Activated CD4-positive, alpha-beta T cell treated with anti-CD3 and anti-CD28 coated beads, Interleukin-2, amount 10 ng/mL, durations not matched to agents 7 days and 5 days (primary cell): ENCODE measurements at regions not wholly inside any gene's neighbourhood (a gene's known extent, or its start where the extent isn't known, plus 50 kb on each side); places are given as distances from the start of the nearest gene placed in this dataset.
"Not testable (repeated sequence)": the region's sequence is repeated elsewhere in the genome, so short reads cannot be mapped to it uniquely, and the experiment has no call there.

Experiments used
- CTCF ChIA-PET: fragments of 350-600 bp; sonication (Branson Sonifier 250); formaldehyde crosslinking; loops from one replicate; lab custom pipeline; 2021; ENCODE audit warnings: antibody characterized with exemption; lab: Charles Lee
- POLR2A ChIA-PET: fragments of 350-600 bp; sonication (Branson Sonifier 250); formaldehyde crosslinking; loops from one replicate; lab custom pipeline; 2021; ENCODE audit warnings: antibody characterized with exemption; lab: Charles Lee
- DNase-seq: peaks from one replicate; pipeline ENCODE4 v3.0.0-alpha.2; 2020
- H3K27ac Mint-ChIP-seq: one replicate; pipeline ENCODE4 v1.8.0; 2021; ENCODE audit warnings: mild to moderate bottlenecking, moderate library complexity, mixed read lengths
- H3K27me3 Mint-ChIP-seq: one replicate; pipeline ENCODE4 v1.8.0; 2021; ENCODE audit warnings: mixed read lengths
- H3K36me3 Mint-ChIP-seq: one replicate; pipeline ENCODE4 v1.8.0; 2021; ENCODE audit warnings: low read depth, mixed read lengths
- H3K4me1 Mint-ChIP-seq: one replicate; pipeline ENCODE4 v1.8.0; 2021; ENCODE audit warnings: mixed read lengths
- H3K4me3 Mint-ChIP-seq: one replicate; pipeline ENCODE4 v1.8.0; 2021; ENCODE audit warnings: mild to moderate bottlenecking, moderate library complexity, mixed read lengths
- H3K9me3 Mint-ChIP-seq: one replicate; pipeline ENCODE4 v1.8.0; 2021; ENCODE audit warnings: mixed read lengths

- ChIA-PET CTCF (no interaction called here), POLR2A (no interaction called here)
- no peaks in the 10 kb centered on the region for H3K36me3 Mint-ChIP-seq
- no peaks in the 10 kb centered on the region for H3K27me3 Mint-ChIP-seq
- H3K27ac Mint-ChIP-seq: no peak overlapping the region
- no peak overlapping the region for H3K4me3 Mint-ChIP-seq
- DNase-seq: no peak
- no peaks in the 10 kb centered on the region for H3K4me1 Mint-ChIP-seq
- peaks cover 2% of the 10 kb centered on the region for H3K9me3 Mint-ChIP-seq
Measured at GRCh38 chr2:57399057-57399456, 647.5 kb upstream of the VRK2 start.

DNA sequence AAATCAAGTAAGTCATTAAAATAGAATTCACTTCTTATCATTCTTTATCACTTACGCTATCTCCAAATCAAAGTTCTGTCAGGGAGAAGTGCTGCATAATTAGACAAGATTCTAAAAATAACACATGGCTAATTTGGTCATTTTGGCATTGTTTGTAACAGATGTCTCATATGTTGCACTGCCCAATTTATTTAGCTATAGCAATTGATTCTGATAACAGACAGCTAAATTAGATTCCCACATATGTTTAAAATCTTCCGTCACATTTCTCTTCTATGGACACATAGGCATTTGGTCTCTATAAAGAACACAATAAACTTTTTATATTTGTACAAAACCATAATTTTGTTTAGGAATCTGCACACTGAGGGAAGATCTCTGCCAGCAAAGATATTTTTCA, 644.5 kb upstream of the VRK2 start:
- ChIA-PET POLR2A (no interaction called here), CTCF (no interaction called here)
- H3K27ac Mint-ChIP-seq: no peak overlapping the region
- H3K4me3 Mint-ChIP-seq: no peak overlapping the region
- no peaks in the 10 kb centered on the region for H3K9me3 Mint-ChIP-seq
- no peak for DNase-seq
- H3K27me3 Mint-ChIP-seq: no peaks in the 10 kb centered on the region
- H3K4me1 Mint-ChIP-seq: no peaks in the 10 kb centered on the region
- H3K36me3 Mint-ChIP-seq: no peaks in the 10 kb centered on the region

DNA sequence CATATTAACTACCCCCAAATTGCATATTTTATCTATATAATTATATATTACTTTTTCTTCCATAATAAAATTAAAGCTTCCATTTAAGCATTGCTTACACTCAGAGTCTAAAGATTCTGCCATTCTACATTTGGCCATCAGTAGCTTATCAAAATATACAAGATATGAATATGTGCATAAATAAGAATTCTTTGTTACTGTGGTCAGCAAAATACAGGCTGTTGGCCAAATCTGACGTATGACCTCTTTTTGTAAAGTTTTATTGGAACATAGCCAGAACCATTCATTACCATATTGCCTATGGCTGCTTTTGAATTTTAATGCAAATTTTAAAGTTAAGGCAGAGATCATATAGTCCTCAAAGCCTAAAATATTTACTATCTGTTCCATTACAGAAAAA, 643.9 kb upstream of the VRK2 start:
- Mint-ChIP-seq H3K4me1 (no peaks in the 10 kb centered on the region), H3K36me3 (no peaks in the 10 kb centered on the region), H3K27me3 (no peaks in the 10 kb centered on the region), H3K9me3 (no peaks in the 10 kb centered on the region), H3K4me3 (no peak overlapping the region), H3K27ac (no peak overlapping the region)
- ChIA-PET POLR2A (no interaction called here), CTCF (no interaction called here)
- no peak for DNase-seq

GRCh38 chr2:57407772-57408201, 638.8 kb upstream of the VRK2 start:
- Mint-ChIP-seq H3K36me3 (no peaks in the 10 kb centered on the region), H3K4me1 (no peaks in the 10 kb centered on the region), H3K4me3 (no peak overlapping the region), H3K27me3 (no peaks in the 10 kb centered on the region), H3K9me3 (peaks cover 4% of the 10 kb centered on the region), H3K27ac (no peak overlapping the region)
- DNase-seq: no peak
- ChIA-PET CTCF (no interaction called here), POLR2A (no interaction called here)

DNA sequence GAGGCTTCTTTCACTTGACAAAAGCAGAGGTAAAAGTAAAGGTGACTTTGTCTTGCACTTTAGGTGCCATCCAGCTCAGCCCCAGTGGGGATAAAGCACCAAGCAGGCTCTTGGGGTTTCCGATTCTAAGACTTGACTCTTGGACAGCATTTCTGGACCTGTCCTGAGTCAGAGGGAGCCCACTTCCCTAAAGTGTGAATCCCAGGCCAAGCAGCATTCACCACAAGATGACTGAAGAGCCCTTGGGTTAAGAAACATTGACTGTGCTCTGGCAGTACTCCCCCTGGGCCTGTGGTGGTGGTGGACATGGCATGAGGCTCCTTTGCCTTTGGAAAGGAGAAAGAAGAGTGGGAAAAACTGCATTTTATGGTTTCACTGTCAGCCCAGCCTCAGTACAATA, 638.0 kb upstream of the VRK2 start:
- peaks cover 4% of the 10 kb centered on the region for H3K9me3 Mint-ChIP-seq
- POLR2A ChIA-PET: no interaction called here
- no peak for DNase-seq
- H3K36me3 Mint-ChIP-seq: no peaks in the 10 kb centered on the region
- no peaks in the 10 kb centered on the region for H3K4me1 Mint-ChIP-seq
- CTCF ChIA-PET: no interaction called here
- H3K4me3 Mint-ChIP-seq: no peak overlapping the region
- H3K27ac Mint-ChIP-seq: no peak overlapping the region
- H3K27me3 Mint-ChIP-seq: no peaks in the 10 kb centered on the region

GRCh38 chr2:57417007-57417406, 629.6 kb upstream of the VRK2 start:
- Mint-ChIP-seq H3K4me3 (no peak overlapping the region), H3K27ac (no peak overlapping the region), H3K9me3 (peaks cover 7% of the 10 kb centered on the region), H3K27me3 (no peaks in the 10 kb centered on the region), H3K4me1 (no peaks in the 10 kb centered on the region), H3K36me3 (no peaks in the 10 kb centered on the region)
- no peak for DNase-seq
- ChIA-PET POLR2A (no interaction called here), CTCF (no interaction called here)

DNA sequence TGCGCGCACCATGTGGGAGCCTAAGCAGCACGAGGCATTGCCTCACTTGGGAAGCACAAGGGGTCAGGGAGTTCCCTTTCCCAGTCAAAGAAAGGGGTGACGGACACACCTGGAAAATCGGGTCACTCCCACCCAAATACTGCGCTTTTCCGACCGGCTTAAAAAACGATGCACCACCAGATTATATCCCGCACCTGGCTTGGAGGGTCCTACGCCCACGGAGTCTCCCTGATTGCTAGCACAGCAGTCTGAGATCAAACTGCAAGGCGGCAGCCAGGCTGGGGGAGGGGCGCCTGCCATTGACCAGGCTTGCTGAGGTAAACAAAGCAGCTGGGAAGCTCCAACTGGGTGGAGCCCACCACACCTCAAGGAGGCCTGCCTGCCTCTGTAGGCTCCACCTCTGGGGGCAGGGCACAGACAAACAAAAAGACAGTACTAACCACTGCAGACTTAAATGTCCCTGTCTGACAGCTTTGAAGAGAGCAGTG, 627.7 kb upstream of the VRK2 start:
- H3K4me1 Mint-ChIP-seq, CTCF ChIA-PET, H3K36me3 Mint-ChIP-seq, H3K27me3 Mint-ChIP-seq, H3K27ac Mint-ChIP-seq, H3K4me3 Mint-ChIP-seq, POLR2A ChIA-PET, H3K9me3 Mint-ChIP-seq, DNase-seq: not testable (repeated sequence)

GRCh38 chr2:57429831-57430230, 616.8 kb upstream of the VRK2 start:
- no peaks in the 10 kb centered on the region for H3K36me3 Mint-ChIP-seq
- no peaks in the 10 kb centered on the region for H3K27me3 Mint-ChIP-seq
- H3K27ac Mint-ChIP-seq: no peak overlapping the region
- H3K4me1 Mint-ChIP-seq: no peaks in the 10 kb centered on the region
- H3K9me3 Mint-ChIP-seq: no peaks in the 10 kb centered on the region
- POLR2A ChIA-PET: no interaction called here
- no peak for DNase-seq
- H3K4me3 Mint-ChIP-seq: no peak overlapping the region
- CTCF ChIA-PET: no interaction called here

DNA sequence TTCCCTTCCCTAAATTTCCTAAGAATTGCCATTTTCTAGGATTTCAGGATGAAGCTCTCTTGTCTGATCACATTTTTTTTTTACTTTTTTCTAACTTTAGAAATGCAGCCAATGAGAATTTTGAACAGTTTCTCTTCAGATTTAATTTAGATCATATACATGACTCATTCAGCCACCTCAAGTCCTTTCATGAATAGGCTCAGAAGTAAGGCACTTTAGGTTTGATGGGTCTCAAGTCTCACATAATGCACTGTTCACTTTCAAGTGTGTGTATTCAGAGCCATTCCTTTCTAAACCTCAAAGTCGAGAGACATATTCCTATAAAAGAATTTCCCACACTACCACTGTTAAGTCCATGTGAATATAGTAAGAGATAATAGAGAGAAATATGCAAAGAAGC, 614.1 kb upstream of the VRK2 start:
- Mint-ChIP-seq H3K27me3 (no peaks in the 10 kb centered on the region), H3K4me1 (no peaks in the 10 kb centered on the region), H3K36me3 (no peaks in the 10 kb centered on the region), H3K9me3 (no peaks in the 10 kb centered on the region), H3K4me3 (no peak overlapping the region), H3K27ac (no peak overlapping the region)
- no peak for DNase-seq
- CTCF ChIA-PET: interaction anchor here (0.5 kb wide), 1 partner anchor 502 kb away, joined by 4 read pairs; no protein-coding TSS in a partner anchor
- POLR2A ChIA-PET: no interaction called here

GRCh38 chr2:57434441-57434840, 612.2 kb upstream of the VRK2 start:
- no peak overlapping the region for H3K4me3 Mint-ChIP-seq
- POLR2A ChIA-PET: no interaction called here
- no peaks in the 10 kb centered on the region for H3K27me3 Mint-ChIP-seq
- DNase-seq: no peak
- H3K36me3 Mint-ChIP-seq: no peaks in the 10 kb centered on the region
- H3K4me1 Mint-ChIP-seq: no peaks in the 10 kb centered on the region
- CTCF ChIA-PET: no interaction called here
- no peak overlapping the region for H3K27ac Mint-ChIP-seq
- no peaks in the 10 kb centered on the region for H3K9me3 Mint-ChIP-seq

- Mint-ChIP-seq H3K36me3 (no peaks in the 10 kb centered on the region), H3K27me3 (no peaks in the 10 kb centered on the region), H3K27ac (no peak overlapping the region), H3K4me1 (no peaks in the 10 kb centered on the region), H3K4me3 (no peak overlapping the region), H3K9me3 (no peaks in the 10 kb centered on the region)
- CTCF ChIA-PET: no interaction called here
- no peak for DNase-seq
- POLR2A ChIA-PET: no interaction called here
Measured at GRCh38 chr2:57434972-57435371, 611.6 kb upstream of the VRK2 start.

GRCh38 chr2:57437077-57437476, 609.5 kb upstream of the VRK2 start:
- no peak overlapping the region for H3K4me3 Mint-ChIP-seq
- H3K36me3 Mint-ChIP-seq: no peaks in the 10 kb centered on the region
- no peak overlapping the region for H3K27ac Mint-ChIP-seq

DNA sequence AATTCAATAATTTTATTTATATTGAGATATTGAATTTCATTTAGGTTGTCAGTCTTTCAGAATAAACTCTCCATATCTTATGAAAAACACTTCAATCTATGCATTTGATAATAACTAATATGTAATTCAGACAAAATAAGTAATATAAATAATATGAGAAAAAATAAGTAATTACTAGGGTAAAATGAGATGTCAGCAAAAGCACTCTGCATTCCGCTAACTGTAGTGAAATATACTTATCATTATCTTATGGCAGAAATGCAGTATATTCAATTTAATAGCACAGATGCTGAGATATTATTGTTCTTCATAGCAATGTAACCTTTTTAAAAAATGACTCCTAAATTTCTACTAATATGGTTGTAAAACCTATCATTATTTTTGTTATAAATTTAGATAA, 606.2 kb upstream of the VRK2 start:
- Mint-ChIP-seq H3K27ac (no peak overlapping the region), H3K4me1 (no peaks in the 10 kb centered on the region), H3K27me3 (no peaks in the 10 kb centered on the region), H3K4me3 (no peak overlapping the region), H3K36me3 (no peaks in the 10 kb centered on the region), H3K9me3 (no peaks in the 10 kb centered on the region)
- ChIA-PET CTCF (no interaction called here), POLR2A (no interaction called here)
- DNase-seq: no peak

More at GRCh38 chr2:57437077-57437476, 609.5 kb upstream of the VRK2 start:
- ChIA-PET CTCF (no interaction called here), POLR2A (no interaction called here)
- no peak for DNase-seq
- Mint-ChIP-seq H3K9me3 (no peaks in the 10 kb centered on the region), H3K4me1 (no peaks in the 10 kb centered on the region), H3K27me3 (no peaks in the 10 kb centered on the region)

DNA sequence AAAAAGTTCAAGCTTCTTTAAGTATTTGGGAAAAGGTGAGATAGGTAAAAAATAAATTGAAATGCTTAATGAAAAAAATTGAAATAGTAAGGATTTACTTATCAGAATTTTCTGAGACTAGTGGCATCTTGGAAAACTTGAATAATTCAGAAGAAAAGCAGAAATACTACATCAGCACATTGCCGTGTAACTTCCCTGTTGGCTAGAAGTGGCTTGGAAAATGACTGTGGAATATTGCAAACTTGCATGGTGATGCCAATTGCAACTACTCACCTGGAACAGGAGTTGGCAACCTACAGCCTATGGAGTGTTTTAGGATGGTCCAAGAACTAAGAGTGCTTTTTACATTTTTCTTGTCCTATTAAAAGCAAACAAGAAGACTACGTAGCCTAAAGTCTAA, 603.5 kb upstream of the VRK2 start:
- Mint-ChIP-seq H3K4me1 (no peaks in the 10 kb centered on the region), H3K9me3 (peaks cover 4% of the 10 kb centered on the region), H3K36me3 (no peaks in the 10 kb centered on the region), H3K27me3 (no peaks in the 10 kb centered on the region), H3K4me3 (no peak overlapping the region), H3K27ac (no peak overlapping the region)
- POLR2A ChIA-PET: no interaction called here
- no peak for DNase-seq
- CTCF ChIA-PET: no interaction called here
